ENCODE measurements at regions not wholly inside any gene's neighbourhood (a gene's known extent, or its start where the extent isn't known, plus 50 kb on each side); places are given as distances from the start of the nearest gene placed in this dataset.

GRCh38 chr6:28609672-28610071, 84.0 kb downstream of the GPX5 start:
- H3K27me3 Mint-ChIP-seq (ENCODE audit: low read depth): peaks cover 22% of the 10 kb centered on the region
- no peaks in the 10 kb centered on the region for H3K36me3 Mint-ChIP-seq
- ATAC-seq: no peak
- H3K4me3 Mint-ChIP-seq: no peak overlapping the region
- peaks cover 6% of the 10 kb centered on the region for H3K4me1 Mint-ChIP-seq
- DNase-seq (ENCODE audit: low spot score): no peak
- H3K27ac Mint-ChIP-seq: no peak overlapping the region
- CTCF ChIA-PET: no interaction called here
- POLR2A ChIA-PET: no interaction called here
- TF ChIP-seq, protein P1, sequence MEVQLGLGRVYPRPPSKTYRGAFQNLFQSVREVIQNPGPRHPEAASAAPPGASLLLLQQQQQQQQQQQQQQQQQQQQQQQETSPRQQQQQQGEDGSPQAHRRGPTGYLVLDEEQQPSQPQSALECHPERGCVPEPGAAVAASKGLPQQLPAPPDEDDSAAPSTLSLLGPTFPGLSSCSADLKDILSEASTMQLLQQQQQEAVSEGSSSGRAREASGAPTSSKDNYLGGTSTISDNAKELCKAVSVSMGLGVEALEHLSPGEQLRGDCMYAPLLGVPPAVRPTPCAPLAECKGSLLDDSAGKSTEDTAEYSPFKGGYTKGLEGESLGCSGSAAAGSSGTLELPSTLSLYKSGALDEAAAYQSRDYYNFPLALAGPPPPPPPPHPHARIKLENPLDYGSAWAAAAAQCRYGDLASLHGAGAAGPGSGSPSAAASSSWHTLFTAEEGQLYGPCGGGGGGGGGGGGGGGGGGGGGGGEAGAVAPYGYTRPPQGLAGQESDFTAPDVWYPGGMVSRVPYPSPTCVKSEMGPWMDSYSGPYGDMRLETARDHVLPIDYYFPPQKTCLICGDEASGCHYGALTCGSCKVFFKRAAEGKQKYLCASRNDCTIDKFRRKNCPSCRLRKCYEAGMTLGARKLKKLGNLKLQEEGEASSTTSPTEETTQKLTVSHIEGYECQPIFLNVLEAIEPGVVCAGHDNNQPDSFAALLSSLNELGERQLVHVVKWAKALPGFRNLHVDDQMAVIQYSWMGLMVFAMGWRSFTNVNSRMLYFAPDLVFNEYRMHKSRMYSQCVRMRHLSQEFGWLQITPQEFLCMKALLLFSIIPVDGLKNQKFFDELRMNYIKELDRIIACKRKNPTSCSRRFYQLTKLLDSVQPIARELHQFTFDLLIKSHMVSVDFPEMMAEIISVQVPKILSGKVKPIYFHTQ (CRISPR knock-in tag; IDR thresholded peaks at IDR 0.05): no peak
- TF ChIP-seq SP1 (CRISPR knock-in tag; conservative IDR thresholded peaks at IDR 0.05) (no peak), NFE2L1 (CRISPR knock-in tag; IDR thresholded peaks at IDR 0.05) (no peak), GABPB1 (CRISPR knock-in tag; IDR thresholded peaks at IDR 0.05) (no peak), ZBTB21 (CRISPR knock-in tag; IDR thresholded peaks at IDR 0.05; ENCODE audit: borderline replicate concordance) (no peak), E2F4 (CRISPR knock-in tag; IDR thresholded peaks at IDR 0.05; ENCODE audit: borderline replicate concordance, low read depth) (no peak), RORB (CRISPR knock-in tag; IDR thresholded peaks at IDR 0.05) (no peak), TEAD4 (CRISPR knock-in tag; IDR thresholded peaks at IDR 0.05) (no peak), JAZF1 (CRISPR knock-in tag; IDR thresholded peaks at IDR 0.05) (no peak), IRF2 (CRISPR knock-in tag; IDR thresholded peaks at IDR 0.05; ENCODE audit: borderline replicate concordance, low read depth) (no peak)
- TF ChIP-seq, protein P2, sequence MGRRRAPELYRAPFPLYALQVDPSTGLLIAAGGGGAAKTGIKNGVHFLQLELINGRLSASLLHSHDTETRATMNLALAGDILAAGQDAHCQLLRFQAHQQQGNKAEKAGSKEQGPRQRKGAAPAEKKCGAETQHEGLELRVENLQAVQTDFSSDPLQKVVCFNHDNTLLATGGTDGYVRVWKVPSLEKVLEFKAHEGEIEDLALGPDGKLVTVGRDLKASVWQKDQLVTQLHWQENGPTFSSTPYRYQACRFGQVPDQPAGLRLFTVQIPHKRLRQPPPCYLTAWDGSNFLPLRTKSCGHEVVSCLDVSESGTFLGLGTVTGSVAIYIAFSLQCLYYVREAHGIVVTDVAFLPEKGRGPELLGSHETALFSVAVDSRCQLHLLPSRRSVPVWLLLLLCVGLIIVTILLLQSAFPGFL (CRISPR knock-in tag; IDR thresholded peaks at IDR 0.05; ENCODE audit: borderline replicate concordance): no peak
- TF ChIP-seq, protein P3, sequence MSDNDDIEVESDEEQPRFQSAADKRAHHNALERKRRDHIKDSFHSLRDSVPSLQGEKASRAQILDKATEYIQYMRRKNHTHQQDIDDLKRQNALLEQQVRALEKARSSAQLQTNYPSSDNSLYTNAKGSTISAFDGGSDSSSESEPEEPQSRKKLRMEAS (CRISPR knock-in tag; IDR thresholded peaks at IDR 0.05): no peak
- no peaks in the 10 kb centered on the region for H3K9me3 Mint-ChIP-seq

DNA sequence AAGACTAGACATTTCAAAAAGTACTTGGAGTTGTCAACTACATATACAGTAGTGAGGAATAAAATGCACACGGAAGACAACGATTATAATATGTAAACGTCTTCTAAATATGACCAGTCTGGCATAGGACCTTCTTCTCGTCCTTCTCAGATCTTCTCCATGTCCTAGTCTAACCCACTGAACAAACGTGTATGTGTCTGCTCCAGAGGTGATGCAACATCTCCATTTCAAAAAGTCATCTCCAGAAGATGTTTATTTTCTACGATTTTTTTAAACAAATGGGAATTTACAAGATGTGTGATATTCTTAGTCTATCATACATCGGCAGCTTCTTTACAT, 89.9 kb downstream of the GPX5 start:
- no peak overlapping the region for H3K27ac Mint-ChIP-seq
- no peak for TF ChIP-seq SOX15 (CRISPR knock-in tag; IDR thresholded peaks at IDR 0.05)
- TF ChIP-seq, protein P4, sequence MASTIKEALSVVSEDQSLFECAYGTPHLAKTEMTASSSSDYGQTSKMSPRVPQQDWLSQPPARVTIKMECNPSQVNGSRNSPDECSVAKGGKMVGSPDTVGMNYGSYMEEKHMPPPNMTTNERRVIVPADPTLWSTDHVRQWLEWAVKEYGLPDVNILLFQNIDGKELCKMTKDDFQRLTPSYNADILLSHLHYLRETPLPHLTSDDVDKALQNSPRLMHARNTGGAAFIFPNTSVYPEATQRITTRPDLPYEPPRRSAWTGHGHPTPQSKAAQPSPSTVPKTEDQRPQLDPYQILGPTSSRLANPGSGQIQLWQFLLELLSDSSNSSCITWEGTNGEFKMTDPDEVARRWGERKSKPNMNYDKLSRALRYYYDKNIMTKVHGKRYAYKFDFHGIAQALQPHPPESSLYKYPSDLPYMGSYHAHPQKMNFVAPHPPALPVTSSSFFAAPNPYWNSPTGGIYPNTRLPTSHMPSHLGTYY (CRISPR knock-in tag; IDR thresholded peaks at IDR 0.05): no peak
- no peak for TF ChIP-seq CREM (CRISPR knock-in tag; IDR thresholded peaks at IDR 0.05)
- no peak for TF ChIP-seq FOXJ3 (CRISPR knock-in tag; IDR thresholded peaks at IDR 0.05; ENCODE audit: borderline replicate concordance)
- TF ChIP-seq KAT7 (CRISPR knock-in tag; IDR thresholded peaks at IDR 0.05; ENCODE audit: borderline replicate concordance): no peak
- no peak for TF ChIP-seq USF1 (CRISPR knock-in tag; IDR thresholded peaks at IDR 0.05)
- no peak for TF ChIP-seq NFE2L1 (CRISPR knock-in tag; IDR thresholded peaks at IDR 0.05)
- TF ChIP-seq HMGA2 (CRISPR knock-in tag; IDR thresholded peaks at IDR 0.05): no peak
- TF ChIP-seq TCF7 (CRISPR knock-in tag; IDR thresholded peaks at IDR 0.05; ENCODE audit: low read depth): no peak
- no peak for TF ChIP-seq MXD4 (CRISPR knock-in tag; IDR thresholded peaks at IDR 0.05; ENCODE audit: borderline replicate concordance)
- TF ChIP-seq NFYB (CRISPR knock-in tag; conservative IDR thresholded peaks at IDR 0.05; ENCODE audit: low read depth): no peak
- TF ChIP-seq CTCF (IDR thresholded peaks at IDR 0.05): no peak
- no peak for TF ChIP-seq MLX (CRISPR knock-in tag; IDR thresholded peaks at IDR 0.05)
- TF ChIP-seq CBFB (CRISPR knock-in tag; IDR thresholded peaks at IDR 0.05; ENCODE audit: low read depth): no peak
- no peak for TF ChIP-seq TEAD4 (CRISPR knock-in tag; IDR thresholded peaks at IDR 0.05)
- no peak for TF ChIP-seq TEAD1 (CRISPR knock-in tag; IDR thresholded peaks at IDR 0.05)
- TF ChIP-seq RELA (CRISPR knock-in tag; IDR thresholded peaks at IDR 0.05; ENCODE audit: borderline replicate concordance): no peak
- CTCF ChIA-PET: interaction anchor here (0.8 to 3.2 kb wide), 5 partner anchors 9 to 73 kb away, joined by 3 to 14 read pairs (median 7); no protein-coding TSS in a partner anchor
- no peaks in the 10 kb centered on the region for H3K36me3 Mint-ChIP-seq
- POLR2A ChIA-PET: no interaction called here
- H3K27me3 Mint-ChIP-seq (ENCODE audit: low read depth): peaks cover 38% of the 10 kb centered on the region
- DNase-seq (ENCODE audit: low spot score): no peak
- peaks cover 16% of the 10 kb centered on the region for H3K4me1 Mint-ChIP-seq
- ATAC-seq: no peak
- H3K4me3 Mint-ChIP-seq: peak overlapping the region; percentile 69
- no peaks in the 10 kb centered on the region for H3K9me3 Mint-ChIP-seq

Data from WTC11 (cell line).